ENCODE measurements at regions not wholly inside any gene's neighbourhood (a gene's known extent, or its start where the extent isn't known, plus 50 kb on each side); places are given as distances from the start of the nearest gene placed in this dataset.

DNA sequence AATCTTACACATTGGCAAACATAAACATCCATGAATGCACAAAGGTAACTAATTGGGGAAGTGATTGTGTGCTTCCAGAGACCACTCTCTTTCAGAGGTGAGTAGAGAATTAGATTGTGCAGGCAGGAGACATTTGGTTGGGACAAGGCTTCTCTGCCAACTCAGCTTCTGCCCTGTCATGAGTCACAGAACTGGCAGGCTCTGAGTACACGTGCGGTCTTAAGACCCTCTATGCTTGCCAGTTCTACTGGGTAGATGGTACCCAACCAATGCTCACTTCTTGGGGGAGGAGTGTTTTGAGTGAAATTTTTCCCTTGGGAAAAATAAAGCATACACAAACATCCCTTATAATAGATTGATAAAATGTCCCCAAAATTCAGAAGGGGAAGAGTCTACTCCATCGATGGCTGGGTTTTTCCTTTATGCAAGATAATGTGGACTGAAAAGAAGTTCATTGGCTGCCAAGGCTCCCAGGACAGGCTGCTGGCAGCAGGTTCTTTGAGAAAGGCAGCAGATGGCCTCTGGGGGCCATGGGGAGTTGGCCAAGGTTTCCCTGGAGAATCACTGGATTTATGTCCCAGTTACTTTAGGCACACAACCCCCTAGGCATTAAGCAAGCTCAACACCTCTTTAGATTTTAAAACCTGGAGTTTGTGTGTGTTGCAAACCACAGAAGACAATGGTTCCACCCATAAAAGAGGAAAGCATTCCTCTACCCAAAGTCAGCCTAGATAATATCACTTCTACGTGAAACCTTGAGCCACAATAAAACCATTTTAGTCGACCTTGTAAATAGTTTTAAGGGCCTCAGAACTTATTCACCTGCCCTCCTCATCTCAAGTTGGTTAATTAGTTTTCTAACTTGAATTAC lies 417.0 kb downstream of the TXNL1 start:
- H3K36me3 ChIP-seq (ENCODE audit: insufficient read depth, low read length), result no peaks in the 10 kb centered on the region

DNA sequence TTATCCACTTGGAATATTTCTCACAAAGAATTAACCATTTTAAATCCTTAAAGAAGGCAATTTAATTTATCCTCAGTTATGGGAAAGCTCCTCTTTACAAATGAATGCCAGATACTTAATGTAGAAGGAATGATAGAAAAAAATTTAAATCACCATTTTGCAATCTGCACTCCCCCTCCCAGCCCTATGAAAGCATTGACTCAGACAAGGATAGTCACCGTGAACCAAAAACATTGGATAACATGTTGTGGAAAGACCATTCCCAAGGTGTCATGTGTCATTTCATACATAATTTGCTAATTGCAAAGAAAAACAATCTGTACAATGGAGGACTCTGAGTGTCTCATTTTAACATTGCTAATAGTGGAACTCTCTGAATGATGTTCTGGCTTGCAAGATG lies 421.0 kb downstream of the TXNL1 start:
- no peaks in the 10 kb centered on the region for H3K9me3 ChIP-seq (ENCODE audit: low read depth, low read length)
- DNase-seq (ENCODE audit: insufficient read length, low spot score, missing footprints), result peak; percentile 49
- no peak overlapping the region for H3K27ac ChIP-seq (ENCODE audit: low read depth, low read length)
- H3K4me3 ChIP-seq (ENCODE audit: insufficient read depth, low read length), result no peak overlapping the region
- no peaks in the 10 kb centered on the region for H3K27me3 ChIP-seq (ENCODE audit: insufficient read depth, low read length)
- no peak overlapping the region for H3K4me2 ChIP-seq (ENCODE audit: insufficient read depth, low read length)
- TF ChIP-seq, protein P1, sequence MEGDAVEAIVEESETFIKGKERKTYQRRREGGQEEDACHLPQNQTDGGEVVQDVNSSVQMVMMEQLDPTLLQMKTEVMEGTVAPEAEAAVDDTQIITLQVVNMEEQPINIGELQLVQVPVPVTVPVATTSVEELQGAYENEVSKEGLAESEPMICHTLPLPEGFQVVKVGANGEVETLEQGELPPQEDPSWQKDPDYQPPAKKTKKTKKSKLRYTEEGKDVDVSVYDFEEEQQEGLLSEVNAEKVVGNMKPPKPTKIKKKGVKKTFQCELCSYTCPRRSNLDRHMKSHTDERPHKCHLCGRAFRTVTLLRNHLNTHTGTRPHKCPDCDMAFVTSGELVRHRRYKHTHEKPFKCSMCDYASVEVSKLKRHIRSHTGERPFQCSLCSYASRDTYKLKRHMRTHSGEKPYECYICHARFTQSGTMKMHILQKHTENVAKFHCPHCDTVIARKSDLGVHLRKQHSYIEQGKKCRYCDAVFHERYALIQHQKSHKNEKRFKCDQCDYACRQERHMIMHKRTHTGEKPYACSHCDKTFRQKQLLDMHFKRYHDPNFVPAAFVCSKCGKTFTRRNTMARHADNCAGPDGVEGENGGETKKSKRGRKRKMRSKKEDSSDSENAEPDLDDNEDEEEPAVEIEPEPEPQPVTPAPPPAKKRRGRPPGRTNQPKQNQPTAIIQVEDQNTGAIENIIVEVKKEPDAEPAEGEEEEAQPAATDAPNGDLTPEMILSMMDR (IDR thresholded peaks at IDR 0.05; ENCODE audit: extremely low read depth, low read depth, low read length), result no peak
- H2AFZ ChIP-seq (ENCODE audit: low read length), result no peak overlapping the region
- no peaks in the 10 kb centered on the region for H4K20me1 ChIP-seq (ENCODE audit: insufficient read depth, low read length)
- no peaks in the 10 kb centered on the region for H3K4me1 ChIP-seq (ENCODE audit: insufficient read depth, low read length)
- H3K36me3 ChIP-seq (ENCODE audit: insufficient read depth, low read length), result no peaks in the 10 kb centered on the region
- no peaks in the 10 kb centered on the region for H3K79me2 ChIP-seq (ENCODE audit: insufficient read depth, low read length)

More for the DNA sequence above, 417.0 kb downstream of the TXNL1 start:
- Histone ChIP-seq H3K9me3 (ENCODE audit: low read depth, low read length) (no peaks in the 10 kb centered on the region), H2AFZ (ENCODE audit: low read length) (no peak overlapping the region), H3K4me3 (ENCODE audit: insufficient read depth, low read length) (no peak overlapping the region), H3K4me2 (ENCODE audit: insufficient read depth, low read length) (no peak overlapping the region), H3K79me2 (ENCODE audit: insufficient read depth, low read length) (no peaks in the 10 kb centered on the region), H3K4me1 (ENCODE audit: insufficient read depth, low read length) (no peaks in the 10 kb centered on the region), H4K20me1 (ENCODE audit: insufficient read depth, low read length) (no peaks in the 10 kb centered on the region), H3K27ac (ENCODE audit: low read depth, low read length) (no peak overlapping the region), H3K27me3 (ENCODE audit: insufficient read depth, low read length) (no peaks in the 10 kb centered on the region)
- no peak for DNase-seq (ENCODE audit: insufficient read length, low spot score, missing footprints)
- TF ChIP-seq, protein P1 (IDR thresholded peaks at IDR 0.05; ENCODE audit: extremely low read depth, low read depth, low read length), result no peak

DNA sequence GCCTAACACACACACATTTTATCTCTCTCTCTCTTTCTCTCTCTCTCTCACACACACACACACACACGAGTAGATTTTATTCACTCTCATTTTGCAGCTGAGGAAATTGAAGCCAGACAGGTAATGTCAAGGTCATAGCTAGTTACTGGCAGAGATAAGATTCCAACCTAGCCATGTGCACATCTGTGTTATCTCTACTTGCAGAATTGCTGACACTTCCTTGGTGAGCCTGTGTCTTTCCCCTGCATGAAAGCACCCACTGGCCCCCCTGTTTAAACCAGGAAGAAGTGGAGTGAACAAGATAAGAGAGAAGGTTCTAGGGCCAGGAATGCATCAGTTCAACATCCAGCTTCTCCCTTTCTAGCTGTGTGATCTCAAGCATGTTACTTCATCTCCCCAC lies 423.7 kb downstream of the TXNL1 start:
- Histone ChIP-seq H3K36me3 (ENCODE audit: insufficient read depth, low read length) (no peaks in the 10 kb centered on the region), H3K9me3 (ENCODE audit: low read depth, low read length) (no peaks in the 10 kb centered on the region), H3K27me3 (ENCODE audit: insufficient read depth, low read length) (no peaks in the 10 kb centered on the region), H3K4me3 (ENCODE audit: insufficient read depth, low read length) (no peak overlapping the region), H3K4me1 (ENCODE audit: insufficient read depth, low read length) (no peaks in the 10 kb centered on the region), H3K4me2 (ENCODE audit: insufficient read depth, low read length) (no peak overlapping the region), H3K79me2 (ENCODE audit: insufficient read depth, low read length) (no peaks in the 10 kb centered on the region), H3K27ac (ENCODE audit: low read depth, low read length) (no peak overlapping the region), H2AFZ (ENCODE audit: low read length) (no peak overlapping the region), H4K20me1 (ENCODE audit: insufficient read depth, low read length) (no peaks in the 10 kb centered on the region)
- no peak for DNase-seq (ENCODE audit: insufficient read length, low spot score, missing footprints)
- TF ChIP-seq, protein P1 (IDR thresholded peaks at IDR 0.05; ENCODE audit: extremely low read depth, low read depth, low read length), result no peak

DNA sequence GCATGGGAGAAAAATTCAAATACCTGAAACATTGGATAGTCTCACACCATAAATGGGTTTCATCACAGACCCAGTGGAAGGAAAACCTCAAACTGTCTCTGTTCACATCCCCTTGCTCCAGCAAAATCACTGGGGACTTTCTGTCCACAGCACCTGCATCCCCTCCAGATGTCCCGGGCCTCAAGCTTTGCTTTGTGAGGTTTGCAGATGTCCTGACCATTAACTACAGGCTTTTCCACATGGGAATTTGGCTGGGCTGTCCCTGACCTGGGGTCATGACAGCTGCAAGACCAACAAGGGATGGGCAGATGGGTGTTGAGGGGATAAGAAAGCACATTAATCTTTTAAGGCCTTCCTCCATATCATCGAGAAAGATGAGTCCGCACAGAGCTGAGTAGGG lies 427.9 kb downstream of the TXNL1 start:
- no peak overlapping the region for H3K4me3 ChIP-seq (ENCODE audit: insufficient read depth, low read length)
- no peaks in the 10 kb centered on the region for H3K79me2 ChIP-seq (ENCODE audit: insufficient read depth, low read length)
- H3K27me3 ChIP-seq (ENCODE audit: insufficient read depth, low read length), result no peaks in the 10 kb centered on the region
- no peak for DNase-seq (ENCODE audit: insufficient read length, low spot score, missing footprints)
- H3K4me2 ChIP-seq (ENCODE audit: insufficient read depth, low read length), result no peak overlapping the region
- no peaks in the 10 kb centered on the region for H3K36me3 ChIP-seq (ENCODE audit: insufficient read depth, low read length)
- TF ChIP-seq, protein P1 (IDR thresholded peaks at IDR 0.05; ENCODE audit: extremely low read depth, low read depth, low read length), result no peak
- H3K27ac ChIP-seq (ENCODE audit: low read depth, low read length), result no peak overlapping the region
- no peaks in the 10 kb centered on the region for H3K9me3 ChIP-seq (ENCODE audit: low read depth, low read length)
- H4K20me1 ChIP-seq (ENCODE audit: insufficient read depth, low read length), result no peaks in the 10 kb centered on the region
- no peak overlapping the region for H2AFZ ChIP-seq (ENCODE audit: low read length)
- no peaks in the 10 kb centered on the region for H3K4me1 ChIP-seq (ENCODE audit: insufficient read depth, low read length)

All from osteoblast (primary cell).